Vagina (tissue), 2 donors: ENCODE measurements at regions not wholly inside any gene's neighbourhood (a gene's known extent, or its start where the extent isn't known, plus 50 kb on each side); places are given as distances from the start of the nearest gene placed in this dataset.

Source experiments
- DNase-seq, 2 donors: peaks; one replicate each; pipeline ENCODE4 v3.0.0-alpha.2; 2017; ENCODE audit errors: extremely low spot score in 2 of 2
- H3K27ac ChIP-seq: fragments of 200-600 bp; sonication (generic); one replicate; pipeline ENCODE4 v1.5.1; 2019
- H3K27me3 ChIP-seq: fragments of 200-600 bp; sonication (generic); one replicate; pipeline ENCODE4 v1.5.1; 2019
- H3K36me3 ChIP-seq, 2 donors: fragments of 200-600 bp; sonication (generic); one replicate each; pipeline ENCODE4 v1.5.1; 2017 to 2019
- H3K4me1 ChIP-seq: fragments of 200-600 bp; sonication (generic); one replicate; pipeline ENCODE4 v1.5.1; 2019
- H3K4me3 ChIP-seq, 2 donors: fragments of 200-600 bp; sonication (generic); 1 replicate in 1 of 2; 2 replicates in 1 of 2; pipeline ENCODE4 v1.5.1; 2016 to 2019
- H3K9me3 ChIP-seq: fragments of 200-600 bp; sonication (generic); one replicate; pipeline ENCODE4 v1.5.1; 2019
- CTCF ChIP-seq, 3 experiments: fragments of 450-650 bp in 2 of 3; fragments of 200-600 bp in 1 of 3; sonication (generic) in 1 of 3; IDR thresholded peaks; one replicate each; pipeline ENCODE4 v1.5.1; 2017 to 2019; ENCODE audit warnings: antibody characterized with exemption in 3 of 3, mild to moderate bottlenecking in 2 of 3, moderate library complexity in 2 of 3
- POLR2A ChIP-seq, 2 donors: fragments of 450-650 bp; IDR thresholded peaks; one replicate each; pipeline ENCODE4 v1.6.1; 2017; ENCODE audit warnings: antibody characterized with exemption in 2 of 2, mild to moderate bottlenecking in 2 of 2, moderate library complexity in 2 of 2
- POLR2AphosphoS5 ChIP-seq, 2 donors: sonication (generic); formaldehyde crosslinking; IDR thresholded peaks; one replicate each; pipeline ENCODE4 v1.9.0; 2017; ENCODE audit warnings: antibody characterized with exemption in 2 of 2, mild to moderate bottlenecking in 2 of 2, low read depth in 1 of 2; ENCODE audit not compliant: insufficient read depth in 1 of 2
- intact Hi-C: fragments of 100-400 bp; cut with DNase I; formaldehyde crosslinking; loops from one replicate; pipeline ENCODE4 v1.15.1; 2023

DNA sequence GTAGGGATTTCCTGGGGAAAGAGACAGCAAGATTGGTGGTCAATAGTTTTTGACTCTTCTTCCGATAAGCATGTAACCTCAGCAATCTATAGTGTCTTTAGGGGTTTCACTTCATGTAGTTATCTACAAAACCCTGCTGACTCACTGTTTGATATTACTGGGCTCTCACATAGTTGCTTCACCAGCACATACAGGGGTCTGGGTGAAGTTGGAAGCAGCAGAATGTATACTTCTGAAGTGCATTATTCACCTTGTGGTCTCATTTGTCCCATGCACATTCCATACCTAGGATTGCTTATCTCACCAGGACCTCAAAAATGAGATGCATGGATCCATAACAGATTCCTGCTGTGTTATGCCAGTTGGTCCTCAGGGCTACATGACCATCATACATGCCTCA lies 280.0 kb downstream of the LRIG3 start:
- Histone ChIP-seq H3K27me3 (no peaks in the 10 kb centered on the region), H3K27ac (no peak overlapping the region), H3K9me3 (no peaks in the 10 kb centered on the region), H3K4me1 (no peaks in the 10 kb centered on the region), H3K36me3 (no peaks in the 10 kb centered on the region), H3K4me3 (no peak overlapping the region)
- DNase-seq: no peak
- intact Hi-C loops: no loop called here
- no peak for TF ChIP-seq POLR2A (IDR thresholded peaks at IDR 0.05)
- no peak for TF ChIP-seq CTCF (IDR thresholded peaks at IDR 0.05)
- no peak for TF ChIP-seq POLR2AphosphoS5 (IDR thresholded peaks at IDR 0.05; ENCODE audit: insufficient read depth in 1 of 2, low read depth in 1 of 2)

DNA sequence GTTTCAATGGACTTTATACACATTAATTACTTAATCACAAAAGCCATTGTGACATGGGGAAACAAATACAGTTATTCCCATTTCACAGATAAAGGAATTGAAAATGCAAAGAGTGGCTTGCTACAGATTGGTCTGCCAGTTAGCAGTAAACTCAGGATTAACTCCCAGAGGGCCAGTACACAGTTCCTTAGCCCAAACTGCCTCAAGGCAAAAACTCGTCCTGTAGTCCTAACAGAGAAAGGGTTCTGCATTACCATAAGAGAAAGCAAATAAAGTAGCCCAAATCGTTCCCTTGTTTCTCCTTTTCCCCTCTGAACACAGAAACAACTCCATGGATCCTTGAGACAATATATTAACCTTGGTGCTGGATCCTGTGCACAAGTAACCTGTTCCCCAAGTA lies 274.4 kb downstream of the LRIG3 start:
- DNase-seq: no peak
- intact Hi-C loops: no loop called here
- no peak for TF ChIP-seq POLR2A (IDR thresholded peaks at IDR 0.05)
- TF ChIP-seq CTCF (IDR thresholded peaks at IDR 0.05): no peak
- no peak for TF ChIP-seq POLR2AphosphoS5 (IDR thresholded peaks at IDR 0.05; ENCODE audit: insufficient read depth in 1 of 2, low read depth in 1 of 2)
- Histone ChIP-seq H3K27me3 (no peaks in the 10 kb centered on the region), H3K4me3 (no peak overlapping the region), H3K27ac (no peak overlapping the region), H3K36me3 (no peaks in the 10 kb centered on the region), H3K4me1 (peaks cover 15% of the 10 kb centered on the region), H3K9me3 (no peaks in the 10 kb centered on the region)

DNA sequence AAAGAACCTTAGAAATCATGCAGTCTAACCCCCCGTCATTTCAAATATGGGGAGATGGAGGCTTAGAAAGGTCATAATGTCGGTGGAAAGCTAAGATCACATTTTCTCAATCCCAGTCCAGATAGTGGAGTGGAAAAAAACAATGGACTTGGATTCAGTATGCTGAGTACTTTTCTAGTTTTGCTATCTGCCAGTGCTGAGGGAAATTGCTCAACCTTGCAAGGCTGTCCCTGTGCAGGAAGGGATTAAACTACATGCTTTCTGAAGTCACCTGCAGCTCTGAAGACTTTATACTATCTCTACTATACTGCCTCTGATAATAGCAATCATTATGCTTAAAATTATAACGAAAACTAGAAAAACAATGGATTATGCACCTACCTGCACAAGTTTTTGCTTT lies 272.8 kb downstream of the LRIG3 start:
- no peak overlapping the region for H3K4me3 ChIP-seq
- TF ChIP-seq POLR2AphosphoS5 (IDR thresholded peaks at IDR 0.05; ENCODE audit: insufficient read depth in 1 of 2, low read depth in 1 of 2): no peak
- TF ChIP-seq POLR2A (IDR thresholded peaks at IDR 0.05): no peak
- no peak for TF ChIP-seq CTCF (IDR thresholded peaks at IDR 0.05)
- no peaks in the 10 kb centered on the region for H3K36me3 ChIP-seq
- no peak overlapping the region for H3K27ac ChIP-seq
- H3K27me3 ChIP-seq: no peaks in the 10 kb centered on the region
- intact Hi-C loops: no loop called here
- H3K9me3 ChIP-seq: no peaks in the 10 kb centered on the region
- no peak for DNase-seq
- H3K4me1 ChIP-seq: peaks cover 15% of the 10 kb centered on the region

DNA sequence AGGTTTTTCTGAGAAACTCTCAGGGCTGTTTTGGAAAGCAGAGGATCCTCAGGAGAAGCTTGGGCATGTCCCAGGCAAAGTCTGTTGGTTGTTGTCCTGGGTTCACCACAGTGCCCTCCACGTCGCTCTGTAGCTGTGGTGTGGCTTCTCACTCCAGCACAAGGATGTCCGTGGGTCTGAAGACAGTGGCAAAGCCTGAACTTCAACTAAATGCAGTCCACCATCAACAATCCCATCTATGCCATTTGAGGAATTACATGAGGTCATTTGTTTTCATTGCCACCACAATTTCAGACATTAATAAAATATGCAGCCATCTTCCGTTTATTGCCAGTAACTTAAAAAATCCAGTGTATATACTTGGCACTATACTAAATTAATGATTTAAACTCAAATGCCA lies 272.1 kb downstream of the LRIG3 start:
- Histone ChIP-seq H3K27ac (no peak overlapping the region), H3K4me3 (no peak overlapping the region), H3K27me3 (no peaks in the 10 kb centered on the region), H3K36me3 (no peaks in the 10 kb centered on the region), H3K9me3 (no peaks in the 10 kb centered on the region), H3K4me1 (peaks cover 15% of the 10 kb centered on the region)
- TF ChIP-seq POLR2AphosphoS5 (IDR thresholded peaks at IDR 0.05; ENCODE audit: insufficient read depth in 1 of 2, low read depth in 1 of 2): no peak
- TF ChIP-seq CTCF (IDR thresholded peaks at IDR 0.05): no peak
- no peak for TF ChIP-seq POLR2A (IDR thresholded peaks at IDR 0.05)
- intact Hi-C loops: no loop called here
- no peak for DNase-seq

DNA sequence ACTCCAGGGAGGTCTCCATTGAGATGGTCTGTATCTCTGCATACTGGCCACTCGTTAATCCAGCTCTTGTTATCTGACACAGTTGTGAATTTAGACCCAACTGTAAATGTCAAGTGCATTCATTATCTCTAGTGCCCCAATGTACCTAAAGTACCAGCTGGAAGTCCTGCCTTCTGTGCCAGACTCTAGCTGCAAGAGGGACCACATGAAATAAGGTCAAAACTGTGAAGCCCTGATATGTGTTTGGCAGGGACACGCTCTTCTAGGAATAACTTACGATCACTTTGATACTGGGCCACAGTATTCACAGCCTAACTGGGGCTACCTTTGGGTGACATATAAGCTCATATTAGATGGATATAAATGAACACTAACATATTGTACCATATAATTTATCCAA lies 268.5 kb downstream of the LRIG3 start:
- intact Hi-C loops: loop anchor here (10.0 kb wide), 1 partner anchor 667 kb away; no protein-coding TSS in a partner anchor
- H3K4me3 ChIP-seq: no peak overlapping the region
- no peaks in the 10 kb centered on the region for H3K36me3 ChIP-seq
- H3K4me1 ChIP-seq: peaks cover 15% of the 10 kb centered on the region
- no peak for DNase-seq
- H3K9me3 ChIP-seq: peaks cover 3% of the 10 kb centered on the region
- H3K27me3 ChIP-seq: no peaks in the 10 kb centered on the region
- H3K27ac ChIP-seq: no peak overlapping the region
- TF ChIP-seq POLR2AphosphoS5 (IDR thresholded peaks at IDR 0.05; ENCODE audit: insufficient read depth in 1 of 2, low read depth in 1 of 2) (no peak), CTCF (IDR thresholded peaks at IDR 0.05) (no peak), POLR2A (IDR thresholded peaks at IDR 0.05) (no peak)
